HFF-Myc (cell line): ENCODE measurements at regions not wholly inside any gene's neighbourhood (a gene's known extent, or its start where the extent isn't known, plus 50 kb on each side); places are given as distances from the start of the nearest gene placed in this dataset.
"Not testable (repeated sequence)": the region's sequence is repeated elsewhere in the genome, so short reads cannot be mapped to it uniquely, and the experiment has no call there.

ENCODE experiments used
- DNase-seq: peaks from one replicate; pipeline ENCODE4 v3.0.0-alpha.2; 2011; ENCODE audit warnings: low read depth; ENCODE audit errors: extremely low read depth
- H3K4me3 ChIP-seq: replicated peaks from 2 replicates; pipeline ENCODE4 v1.5.1; 2011; ENCODE audit warnings: low read depth, mild to moderate bottlenecking, control low read depth, low read length
- CTCF ChIP-seq: IDR thresholded peaks from 2 replicates; pipeline ENCODE4 v1.5.1; 2012; ENCODE audit warnings: mild to moderate bottlenecking, low read depth, low read length, control low read depth; ENCODE audit errors: missing control alignments

GRCh38 chr11:129640671-129641070, 175.0 kb upstream of the TMEM45B start:
- DNase-seq = no peak
- TF ChIP-seq CTCF = no peak
- H3K4me3 ChIP-seq = no peak overlapping the region

- no peak for TF ChIP-seq CTCF
- DNase-seq = no peak
- no peak overlapping the region for H3K4me3 ChIP-seq
Measured at GRCh38 chr11:129643031-129643721, 172.5 kb upstream of the TMEM45B start.

- no peak for DNase-seq
- no peak for TF ChIP-seq CTCF
- no peak overlapping the region for H3K4me3 ChIP-seq
Measured at GRCh38 chr11:129644326-129644725, 171.3 kb upstream of the TMEM45B start.

GRCh38 chr11:129645943-129646342, 169.7 kb upstream of the TMEM45B start:
- H3K4me3 ChIP-seq = no peak overlapping the region
- DNase-seq = no peak
- no peak for TF ChIP-seq CTCF

GRCh38 chr11:129650044-129650443, 165.6 kb upstream of the TMEM45B start:
- DNase-seq, H3K4me3 ChIP-seq: not testable (repeated sequence)

GRCh38 chr11:129652835-129653234, 162.8 kb upstream of the TMEM45B start:
- no peak overlapping the region for H3K4me3 ChIP-seq
- no peak for DNase-seq
- no peak for TF ChIP-seq CTCF

GRCh38 chr11:129655247-129655832, 160.3 kb upstream of the TMEM45B start:
- no peak overlapping the region for H3K4me3 ChIP-seq
- no peak for TF ChIP-seq CTCF
- no peak for DNase-seq
